IMR-90 (cell line): ENCODE measurements at regions not wholly inside any gene's neighbourhood (a gene's known extent, or its start where the extent isn't known, plus 50 kb on each side); places are given as distances from the start of the nearest gene placed in this dataset.

Experiments
- ATAC-seq: fragments of 200-7000 bp; cut with Tn5 transposase; 2 replicates; pipeline ENCODE4 v1.9.1; 2020; ENCODE audit warnings: low read depth, mild to moderate bottlenecking, moderate library complexity
- BruUV-seq: library from RNA; stranded (reverse); fragments of 400-500 nt; replicated peaks from 2 replicates; lab custom pipeline; 2021; lab: Mats Ljungman, UMichigan
- CTCF ChIA-PET: fragments of 300-600 bp; formaldehyde crosslinking; extraction: SDS; loops from one replicate; lab custom pipeline; 2021; ENCODE audit warnings: antibody characterized with exemption; lab: Yijun Ruan, JAX
- POLR2A ChIA-PET: fragments of 300-600 bp; sonication (Branson Sonifier 250); formaldehyde crosslinking; loops from one replicate; lab custom pipeline; 2022; ENCODE audit warnings: antibody characterized with exemption; ENCODE audit not compliant: unreplicated experiment; lab: Charles Lee
- DNase-seq: peaks from one replicate; pipeline ENCODE4 v3.0.0; 2013
- H2AFZ ChIP-seq: replicated peaks from 2 replicates; pipeline ENCODE3; 2013; ENCODE audit warnings: low read length, mild to moderate bottlenecking; ENCODE audit not compliant: poor library complexity
- H2AK5ac ChIP-seq: 2 replicates; pipeline ENCODE4 v1.6.1; 2013; ENCODE audit warnings: low read depth, low read length, inconsistent platforms
- H2AK9ac ChIP-seq: replicated peaks from 2 replicates; pipeline ENCODE3; 2013; ENCODE audit warnings: mild to moderate bottlenecking, low read depth, low read length, moderate library complexity; ENCODE audit not compliant: poor library complexity
- H2BK120ac ChIP-seq: 2 replicates; pipeline ENCODE4 v1.6.1; 2013; ENCODE audit warnings: low read depth, low read length, inconsistent platforms
- H2BK15ac ChIP-seq: 3 replicates; pipeline ENCODE4 v1.6.1; 2013; ENCODE audit warnings: low read depth, low read length, inconsistent platforms
- H2BK20ac ChIP-seq: 2 replicates; pipeline ENCODE4 v1.6.1; 2013; ENCODE audit warnings: low read depth, mild to moderate bottlenecking, inconsistent platforms, low read length, moderate library complexity
- H2BK5ac ChIP-seq: 2 replicates; pipeline ENCODE4 v1.6.1; 2013; ENCODE audit warnings: mild to moderate bottlenecking, low read depth, low read length, inconsistent platforms; ENCODE audit not compliant: poor library complexity, severe bottlenecking
- H3K14ac ChIP-seq: replicated peaks from 2 replicates; pipeline ENCODE4 v1.6.1; 2013; ENCODE audit warnings: low read depth, low read length, inconsistent platforms
- H3K18ac ChIP-seq: 2 replicates; pipeline ENCODE4 v1.6.1; 2013; ENCODE audit warnings: low read depth, low read length, control low read depth
- H3K23ac ChIP-seq: 2 replicates; pipeline ENCODE4 v1.6.1; 2013; ENCODE audit warnings: low read depth, low read length, inconsistent platforms
- H3K27ac ChIP-seq: 2 replicates; pipeline ENCODE4 v1.5.1; 2013; ENCODE audit warnings: mild to moderate bottlenecking, control low read depth, low read length; ENCODE audit not compliant: insufficient read depth
- H3K27me3 ChIP-seq: 2 replicates; pipeline ENCODE4 v1.6.1; 2013; ENCODE audit warnings: low read length; ENCODE audit not compliant: control insufficient read depth, insufficient read depth
- H3K36me3 ChIP-seq: 2 replicates; pipeline ENCODE4 v1.6.1; 2013; ENCODE audit warnings: low read length, mixed read lengths; ENCODE audit not compliant: control insufficient read depth, insufficient read depth
- H3K4ac ChIP-seq: 2 replicates; pipeline ENCODE4 v1.6.1; 2013; ENCODE audit warnings: low read depth, low read length, inconsistent platforms
- H3K4me1 ChIP-seq: 2 replicates; pipeline ENCODE4 v1.6.1; 2013; ENCODE audit warnings: low read length, mixed read lengths; ENCODE audit not compliant: control insufficient read depth, insufficient read depth
- H3K4me2 ChIP-seq: 2 replicates; pipeline ENCODE4 v1.6.1; 2013; ENCODE audit warnings: low read depth, mild to moderate bottlenecking, control low read depth, low read length, moderate library complexity
- H3K4me3 ChIP-seq: 2 replicates; pipeline ENCODE4 v1.5.1; 2013; ENCODE audit warnings: low read depth, mild to moderate bottlenecking, control low read depth, low read length, moderate library complexity; ENCODE audit not compliant: insufficient read depth
- H3K56ac ChIP-seq: 2 replicates; pipeline ENCODE4 v1.6.1; 2013; ENCODE audit warnings: low read length, inconsistent platforms; ENCODE audit not compliant: insufficient read depth; ENCODE audit errors: extremely low read depth
- H3K79me1 ChIP-seq, 2 experiments: 2 replicates each; pipeline ENCODE4 v1.6.1; 2013; ENCODE audit warnings: low read length in 2 of 2, inconsistent platforms in 1 of 2, low read depth in 1 of 2
- H3K9ac ChIP-seq: 2 replicates; pipeline ENCODE4 v1.6.1; 2013; ENCODE audit warnings: low read depth, low read length, control low read depth
- H3K9me1 ChIP-seq: 2 replicates; pipeline ENCODE4 v1.6.1; 2013; ENCODE audit warnings: low read length, inconsistent platforms; ENCODE audit not compliant: insufficient read depth
- H3K9me3 ChIP-seq: 2 replicates; pipeline ENCODE4 v1.6.1; 2013; ENCODE audit warnings: low read length; ENCODE audit not compliant: control insufficient read depth, insufficient read depth
- H4K20me1 ChIP-seq: 2 replicates; pipeline ENCODE4 v1.6.1; 2013; ENCODE audit warnings: low read length, inconsistent platforms; ENCODE audit not compliant: insufficient read depth
- H4K5ac ChIP-seq: 2 replicates; pipeline ENCODE4 v1.6.1; 2013; ENCODE audit warnings: mild to moderate bottlenecking, low read depth, low read length, control low read depth
- H4K8ac ChIP-seq, 2 experiments: 2 replicates each; pipeline ENCODE4 v1.6.1; 2013; ENCODE audit warnings: low read depth in 2 of 2, low read length in 2 of 2, control low read depth in 1 of 2, inconsistent platforms in 1 of 2
- H4K91ac ChIP-seq: 2 replicates; pipeline ENCODE4 v1.6.1; 2013; ENCODE audit warnings: low read depth, low read length, inconsistent platforms; ENCODE audit not compliant: insufficient read depth
- BHLHE40 ChIP-seq: fragments of 150-350 bp; IDR thresholded peaks from 2 replicates; pipeline ENCODE4 v1.6.1; 2016; ENCODE audit warnings: mild to moderate bottlenecking, low read depth, low read length
- CEBPB ChIP-seq: IDR thresholded peaks from 2 replicates; pipeline ENCODE4 v1.6.1; 2012; ENCODE audit warnings: low read depth, low read length, improper control_type of control experiment
- CHD1 ChIP-seq: IDR thresholded peaks from 2 replicates; pipeline ENCODE4 v1.6.1; 2012; ENCODE audit warnings: low read depth, low read length, improper control_type of control experiment
- CTCF ChIP-seq: conservative IDR thresholded peaks from 2 replicates; pipeline ENCODE4 v1.5.1; 2012; ENCODE audit warnings: mild to moderate bottlenecking, low read depth, low read length, improper control_type of control experiment
- FOS ChIP-seq: fragments of 150-350 bp; IDR thresholded peaks from 2 replicates; pipeline ENCODE4 v1.6.1; 2016; ENCODE audit warnings: low read depth, low read length
- MAZ ChIP-seq: IDR thresholded peaks from 2 replicates; pipeline ENCODE4 v1.6.1; 2012; ENCODE audit warnings: low read depth, mild to moderate bottlenecking, low read length, improper control_type of control experiment, moderate library complexity, borderline replicate concordance
- MXI1 ChIP-seq: IDR thresholded peaks from 2 replicates; pipeline ENCODE4 v1.6.1; 2012; ENCODE audit warnings: low read depth, mild to moderate bottlenecking, low read length, moderate library complexity, borderline replicate concordance
- NFE2L2 ChIP-seq: fragments of 150-350 bp; IDR thresholded peaks from 2 replicates; pipeline ENCODE4 v1.6.1; 2016; ENCODE audit warnings: low read depth, mild to moderate bottlenecking, low read length
- RCOR1 ChIP-seq: IDR thresholded peaks from 2 replicates; pipeline ENCODE4 v1.6.1; 2012; ENCODE audit warnings: mild to moderate bottlenecking, low read length, improper control_type of control experiment; ENCODE audit not compliant: insufficient replicate concordance
- USF2 ChIP-seq: fragments of 150-350 bp; IDR thresholded peaks from 2 replicates; pipeline ENCODE4 v1.6.1; 2017; ENCODE audit warnings: mild to moderate bottlenecking, antibody characterized with exemption, low read length, low read depth
- WGBS, 2 experiments: methylation state at CpG; one replicate each; pipeline versions ENCODE4 v1.1.5 to v1.1.7; 2013; ENCODE audit warnings: missing lambda C conversion rate in 2 of 2; ENCODE audit not compliant: insufficient read length in 1 of 2; ENCODE audit errors: extremely low coverage in 2 of 2; 5-methylcytosine and 5-hydroxymethylcytosine counted together
- dilution Hi-C: fragments of 300-500 bp; cut with HindIII; formaldehyde crosslinking; loops from one replicate; pipeline ENCODE4 v1.14.3; 2018; ENCODE audit warnings: low sequenced_read_pairs; ENCODE audit not compliant: unreplicated experiment
- in situ Hi-C: fragments of 300-500 bp; cut with MboI; formaldehyde crosslinking; loops from 3 replicates; pipeline ENCODE4 v1.14.3; 2019; ENCODE audit warnings: low sequenced_read_pairs, inconsistent platforms, mixed read lengths
- intact Hi-C: fragments of 100-400 bp; cut with micrococcal nuclease; formaldehyde crosslinking; loops from 2 replicates; pipeline ENCODE4 v1.10.0; 2022

- no peak overlapping the region for H2BK5ac ChIP-seq
- no peak overlapping the region for H3K27ac ChIP-seq
- no peak overlapping the region for H2AK9ac ChIP-seq
- no peak for DNase-seq
- no TSS peak for BruUV-seq
- no peak overlapping the region for H3K4me2 ChIP-seq
- H3K27me3 ChIP-seq, result no peaks in the 10 kb centered on the region
- no peak overlapping the region for H3K23ac ChIP-seq
- H3K4me3 ChIP-seq, result no peak overlapping the region
- H3K18ac ChIP-seq, result no peak overlapping the region
- ChIA-PET CTCF (no interaction called here), POLR2A (no interaction called here)
- no peaks in the 10 kb centered on the region for H3K36me3 ChIP-seq
- no peak overlapping the region for H4K8ac ChIP-seq
- no peak overlapping the region for H2BK20ac ChIP-seq
- dilution Hi-C loops, result no loop called here
- no peak overlapping the region for H3K9ac ChIP-seq
- H2BK120ac ChIP-seq, result no peak overlapping the region
- TF ChIP-seq FOS (no peak), USF2 (no peak), MAZ (no peak), RCOR1 (no peak), CEBPB (no peak), CHD1 (no peak), NFE2L2 (no peak), BHLHE40 (no peak), CTCF (no peak), MXI1 (no peak)
- no peak overlapping the region for H2AK5ac ChIP-seq
- H3K9me3 ChIP-seq, result peaks cover 42% of the 10 kb centered on the region; the same call in 1 of the 2 replicates
- H3K14ac ChIP-seq, result no peak overlapping the region
- no CpG with 5 or more reads among the region's 1 CpG for WGBS, 2 experiments
- no peaks in the 10 kb centered on the region for H4K20me1 ChIP-seq
- H4K5ac ChIP-seq, result no peak overlapping the region
- H3K4ac ChIP-seq, result no peak overlapping the region
- intact Hi-C loops, result no loop called here
- no peak overlapping the region for H2BK15ac ChIP-seq
- H4K91ac ChIP-seq, result no peak overlapping the region
- H3K79me1 ChIP-seq, result no peaks in the 10 kb centered on the region
- H2AFZ ChIP-seq, result no peak overlapping the region
- in situ Hi-C loops, result no loop called here
- no peaks in the 10 kb centered on the region for H3K4me1 ChIP-seq
- no peak for ATAC-seq
- no peaks in the 10 kb centered on the region for H3K9me1 ChIP-seq
- no peak overlapping the region for H3K56ac ChIP-seq
These were observed 924.9 kb upstream of the ZNF722 start for GRCh38 chr7:63073736-63074135.
